ENCODE measurements at regions not wholly inside any gene's neighbourhood (a gene's known extent, or its start where the extent isn't known, plus 50 kb on each side); places are given as distances from the start of the nearest gene placed in this dataset.

- TF ChIP-seq E2F6 (IDR thresholded peaks at IDR 0.05) (no peak), BRCA1 (IDR thresholded peaks at IDR 0.05; ENCODE audit: low read depth, low read length) (no peak)
Observed at GRCh38 chr13:76538004-76538403, 348.2 kb downstream of the KCTD12 start (continued).

All from H1 (cell line).